ENCODE measurements at regions not wholly inside any gene's neighbourhood (a gene's known extent, or its start where the extent isn't known, plus 50 kb on each side); places are given as distances from the start of the nearest gene placed in this dataset.
"Not testable (repeated sequence)": the region's sequence is repeated elsewhere in the genome, so short reads cannot be mapped to it uniquely, and the experiment has no call there.

DNA sequence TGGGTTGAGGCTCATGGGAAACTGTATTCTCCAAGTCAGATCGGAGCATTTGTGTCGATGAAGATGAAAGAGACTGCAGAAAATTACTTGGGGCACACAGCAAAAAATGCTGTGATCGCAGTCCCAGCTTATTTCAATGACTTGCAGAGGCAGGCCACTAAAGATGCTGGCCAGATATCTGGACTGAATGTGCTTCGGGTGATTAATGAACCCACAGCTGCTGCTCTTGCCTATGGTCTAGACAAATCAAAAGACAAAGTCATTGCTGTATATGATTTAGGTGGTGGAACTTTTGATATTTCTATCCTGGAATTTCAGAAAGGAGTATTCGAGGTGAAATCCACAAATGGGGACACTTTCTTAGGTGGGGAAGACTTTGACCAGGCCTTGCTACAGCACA lies 336.6 kb downstream of the PAX3 start:
- DNase-seq (ENCODE audit: low spot score in 2 of 2), result no peak
- no peaks in the 10 kb centered on the region for H3K36me3 ChIP-seq
- no peaks in the 10 kb centered on the region for H3K27me3 ChIP-seq
- no peak overlapping the region for H3K4me3 ChIP-seq
- no peaks in the 10 kb centered on the region for H3K9me3 ChIP-seq
- H3K27ac ChIP-seq, result no peak overlapping the region
- no peaks in the 10 kb centered on the region for H3K4me1 ChIP-seq
- WGBS, 2 donors, result 90 to 93% methylated on average over 5 of the region's 5 CpGs
- no peak for TF ChIP-seq POLR2A (IDR thresholded peaks at IDR 0.05)
- TF ChIP-seq CTCF (IDR thresholded peaks at IDR 0.05), result no peak
- TF ChIP-seq EP300 (IDR thresholded peaks at IDR 0.05), result no peak

DNA sequence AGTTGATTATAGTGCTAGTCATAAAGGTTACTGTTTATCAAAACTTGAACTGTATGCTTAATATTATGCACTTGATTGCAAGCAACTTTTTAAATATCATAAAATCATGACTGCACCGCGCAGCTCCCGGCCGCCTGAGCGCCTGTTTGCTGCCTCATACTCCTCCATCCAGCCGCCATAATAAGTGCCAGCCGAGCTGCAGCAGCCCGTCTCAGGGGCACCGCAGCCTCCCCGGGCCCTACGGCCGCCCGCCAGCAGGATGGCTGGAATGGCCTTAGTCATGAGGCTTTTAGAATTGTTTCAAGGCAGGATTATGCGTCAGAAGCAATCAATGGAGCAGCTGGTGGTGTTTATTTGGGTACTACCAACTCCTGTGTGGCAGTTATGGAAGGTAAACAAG lies 337.2 kb downstream of the PAX3 start:
- Histone ChIP-seq H3K27ac (no peak overlapping the region), H3K36me3 (no peaks in the 10 kb centered on the region), H3K27me3 (no peaks in the 10 kb centered on the region), H3K9me3 (no peaks in the 10 kb centered on the region), H3K4me1 (no peaks in the 10 kb centered on the region), H3K4me3 (no peak overlapping the region)
- 94 to 96% methylated on average over 14 of the region's 14 CpGs for WGBS, 2 donors
- DNase-seq (ENCODE audit: low spot score in 2 of 2), result no peak
- no peak for TF ChIP-seq CTCF (IDR thresholded peaks at IDR 0.05)
- TF ChIP-seq POLR2A (IDR thresholded peaks at IDR 0.05), result no peak
- TF ChIP-seq EP300 (IDR thresholded peaks at IDR 0.05), result no peak

GRCh38 chr2:221958224-221958623 lies 340.6 kb downstream of the PAX3 start:
- DNase-seq (ENCODE audit: low spot score in 2 of 2), result no peak
- 81 to 84% methylated on average over 2 of the region's 2 CpGs for WGBS, 2 donors
- Histone ChIP-seq H3K9me3 (no peaks in the 10 kb centered on the region), H3K27ac (no peak overlapping the region), H3K4me1 (no peaks in the 10 kb centered on the region), H3K27me3 (no peaks in the 10 kb centered on the region), H3K4me3 (no peak overlapping the region), H3K36me3 (no peaks in the 10 kb centered on the region)
- TF ChIP-seq CTCF (IDR thresholded peaks at IDR 0.05) (no peak), EP300 (IDR thresholded peaks at IDR 0.05) (no peak), POLR2A (IDR thresholded peaks at IDR 0.05) (no peak)

DNA sequence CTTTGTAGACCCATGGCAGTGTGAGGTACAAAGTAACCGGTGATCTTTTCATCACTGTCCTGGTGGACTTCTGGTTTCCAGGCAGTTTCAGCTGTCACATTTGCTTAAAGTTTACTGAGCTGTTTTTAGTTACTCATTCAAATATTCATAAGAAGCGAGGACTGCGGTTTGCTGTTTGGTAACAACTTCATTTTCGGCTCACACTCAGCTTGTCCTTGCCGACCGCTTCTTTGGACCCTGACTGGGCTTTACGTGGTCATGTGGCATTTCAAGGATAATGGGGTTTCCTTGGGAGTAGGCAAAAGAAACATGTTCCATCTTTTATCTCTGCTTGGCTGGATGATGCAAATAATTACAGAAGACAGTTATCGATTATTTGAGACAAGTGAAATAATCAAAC lies 350.7 kb downstream of the PAX3 start:
- Histone ChIP-seq H3K4me3 (no peak overlapping the region), H3K27ac (no peak overlapping the region), H3K9me3 (no peaks in the 10 kb centered on the region), H3K36me3 (no peaks in the 10 kb centered on the region), H3K4me1 (peaks cover 0 to 5% (median 0%) of the 10 kb centered on the region in 4 donors), H3K27me3 (no peaks in the 10 kb centered on the region)
- DNase-seq (ENCODE audit: low spot score in 2 of 2), result no peak
- 94% methylated on average over 8 of the region's 8 CpGs for WGBS, 2 donors
- TF ChIP-seq CTCF (IDR thresholded peaks at IDR 0.05) (no peak), EP300 (IDR thresholded peaks at IDR 0.05) (no peak)

GRCh38 chr2:221944452-221944851 lies 354.3 kb downstream of the PAX3 start:
- not testable (repeated sequence) for H3K27me3 ChIP-seq; H3K9me3 ChIP-seq; H3K36me3 ChIP-seq; H3K4me3 ChIP-seq; DNase-seq (ENCODE audit: low spot score in 2 of 2)
- Histone ChIP-seq H3K4me1 (peaks cover 0 to 21% (median 5%) of the 10 kb centered on the region in 4 donors), H3K27ac (peak overlapping the region in 1 of 4 donors; percentile 81)
- 92 to 94% methylated on average over 3 of the region's 3 CpGs for WGBS, 2 donors

Data from tibial nerve (tissue), 4 donors.